ENCODE measurements at regions not wholly inside any gene's neighbourhood (a gene's known extent, or its start where the extent isn't known, plus 50 kb on each side); places are given as distances from the start of the nearest gene placed in this dataset.
"Not testable (repeated sequence)": the region's sequence is repeated elsewhere in the genome, so short reads cannot be mapped to it uniquely, and the experiment has no call there.

- no peak for DNase-seq
These were observed 394.0 kb upstream of the CXADR start for GRCh38 chr21:17118638-17119384.

DNA sequence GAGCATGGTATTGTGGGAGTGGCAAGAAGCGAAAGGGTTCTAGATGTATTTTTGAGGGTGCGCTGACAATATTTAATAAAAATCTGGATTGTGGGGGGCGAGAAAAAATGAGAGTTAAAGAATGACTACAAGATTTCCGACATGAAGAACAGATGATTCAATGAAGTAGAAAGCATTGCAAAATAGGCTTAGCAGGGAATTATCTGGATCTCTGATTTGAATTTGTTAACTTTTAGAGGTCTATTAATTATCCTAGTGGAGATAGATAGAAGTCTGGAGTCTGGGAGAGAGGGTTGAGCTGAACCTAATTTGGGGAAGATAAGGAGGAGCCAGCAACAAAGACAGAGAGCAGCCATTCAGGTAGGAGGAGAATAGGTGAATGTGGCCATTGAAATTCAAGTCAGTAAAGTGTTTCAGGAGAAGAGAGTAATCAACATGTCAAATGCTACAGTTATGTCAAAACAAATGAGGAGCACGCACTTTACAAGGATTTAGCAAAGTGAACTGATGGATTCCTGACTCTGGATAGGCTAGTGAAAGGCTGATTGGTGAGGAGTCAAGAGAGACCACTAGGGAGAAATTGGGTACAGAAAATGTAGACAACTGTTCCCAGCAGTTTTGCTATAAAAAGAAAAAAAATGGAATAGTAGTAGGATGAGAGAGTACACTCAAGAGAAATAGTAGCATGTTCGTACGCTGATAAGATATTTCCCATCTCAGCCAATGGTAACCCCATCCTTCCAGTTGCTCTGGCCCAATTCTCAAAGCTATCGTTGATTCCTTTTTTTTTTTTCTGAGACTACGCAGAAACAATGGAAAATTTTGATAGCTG, 393.2 kb upstream of the CXADR start:
- no peak for DNase-seq

DNA sequence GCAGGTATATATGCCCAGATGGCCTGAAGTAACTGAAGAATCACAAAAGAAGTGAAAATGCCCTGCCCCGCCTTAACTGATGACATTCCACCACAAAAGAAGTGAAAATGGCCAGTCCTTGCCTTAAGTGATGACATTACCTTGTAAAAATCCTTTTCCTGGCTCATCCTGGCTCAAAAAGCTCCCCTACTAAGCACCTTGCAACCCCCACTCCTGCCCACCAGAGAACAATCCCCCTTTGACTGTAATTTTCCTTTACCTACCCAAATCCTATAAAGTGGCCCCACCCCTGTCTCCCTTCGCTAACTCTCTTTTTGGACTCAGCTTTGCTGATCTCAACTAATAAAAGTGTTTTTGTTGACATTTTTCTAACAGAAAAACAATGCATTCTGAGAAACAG, 385.4 kb upstream of the CXADR start:
- DNase-seq = not testable (repeated sequence)

- peak in 1 of 3 donors; percentile 36 for DNase-seq
These were observed 384.7 kb upstream of the CXADR start for GRCh38 chr21:17128132-17128531.

GRCh38 chr21:17139159-17139558, 373.7 kb upstream of the CXADR start:
- DNase-seq = peak in 1 of 3 donors; percentile 36

DNA sequence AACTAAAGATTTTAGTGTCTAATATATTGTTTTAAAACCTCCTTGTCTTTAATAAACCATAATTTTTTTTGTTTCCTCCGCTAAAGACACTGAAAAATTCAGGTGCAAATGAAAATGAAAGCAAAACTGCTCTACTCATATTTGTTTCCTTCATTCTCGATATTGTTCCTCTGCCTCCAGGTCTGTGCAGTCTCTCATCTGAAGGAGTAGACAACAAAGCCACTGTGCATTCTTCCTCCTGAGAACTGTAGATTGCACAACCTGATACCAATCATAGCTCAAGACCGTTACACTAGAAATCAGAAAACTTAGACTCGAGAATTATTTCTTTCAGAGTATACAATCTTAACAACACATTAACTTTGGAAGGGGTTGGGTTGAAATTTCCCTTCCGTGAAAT, 373.1 kb upstream of the CXADR start:
- peak in 2 of 3 donors; percentile 7 to 36 for DNase-seq

- DNase-seq = no peak
These were observed 366.4 kb upstream of the CXADR start for GRCh38 chr21:17146426-17146825.

DNA sequence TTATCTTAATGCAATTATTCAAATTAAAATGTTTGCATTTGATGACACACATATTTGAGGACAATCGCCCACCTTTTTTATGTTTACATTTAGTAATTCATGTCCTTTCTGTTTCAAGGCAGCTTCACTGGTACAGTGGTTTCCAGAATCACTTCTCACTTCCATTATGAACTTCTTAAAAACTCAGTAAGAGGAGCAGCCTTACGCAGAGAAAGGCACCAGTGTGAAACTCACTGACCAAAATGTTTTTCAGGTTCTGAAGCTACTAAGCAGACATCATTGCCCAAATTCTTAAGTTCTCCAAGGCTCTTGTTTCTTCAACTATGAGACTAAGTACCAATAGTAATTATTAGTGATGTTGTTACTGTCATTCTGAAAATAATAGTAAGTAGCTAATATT, 353.1 kb upstream of the CXADR start:
- no peak for DNase-seq

- no peak for DNase-seq
These were observed 327.2 kb upstream of the CXADR start for GRCh38 chr21:17185674-17186073.

GRCh38 chr21:17189963-17190362, 322.9 kb upstream of the CXADR start:
- no peak for DNase-seq

GRCh38 chr21:17191346-17191993, 321.4 kb upstream of the CXADR start:
- peak in 1 of 3 donors; percentile 8 for DNase-seq

- DNase-seq = peak in 1 of 3 donors; percentile 32
These were observed 317.5 kb upstream of the CXADR start for GRCh38 chr21:17195351-17195750.

- DNase-seq = peak; percentile 77 to 91 (median 80)
These were observed 316.9 kb upstream of the CXADR start for GRCh38 chr21:17195976-17196375.

GRCh38 chr21:17196623-17197022, 316.2 kb upstream of the CXADR start:
- peak in 1 of 3 donors; percentile 54 for DNase-seq

- DNase-seq = peak; percentile 60 to 84 (median 73)
These were observed 314.8 kb upstream of the CXADR start for GRCh38 chr21:17197996-17198395.

DNA sequence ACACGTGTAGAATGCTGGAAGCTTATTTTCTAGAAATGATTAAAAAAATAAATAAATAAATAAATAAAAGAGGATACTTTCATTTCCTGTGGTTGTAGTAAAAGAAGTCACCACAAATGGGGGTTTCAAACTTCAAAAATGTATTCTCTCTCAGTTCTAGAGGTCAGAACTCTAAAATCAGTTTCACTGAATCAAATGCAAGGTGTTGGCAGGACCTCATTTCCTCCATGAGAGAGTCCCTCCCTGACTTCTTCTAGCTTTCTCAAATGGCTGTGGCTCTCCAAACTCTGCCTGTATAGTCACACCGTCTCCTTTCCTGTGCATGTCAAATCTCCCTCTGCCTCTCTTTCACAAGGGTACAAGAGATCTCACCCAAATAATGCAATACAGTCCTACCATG, 312.6 kb upstream of the CXADR start:
- no peak for DNase-seq

DNA sequence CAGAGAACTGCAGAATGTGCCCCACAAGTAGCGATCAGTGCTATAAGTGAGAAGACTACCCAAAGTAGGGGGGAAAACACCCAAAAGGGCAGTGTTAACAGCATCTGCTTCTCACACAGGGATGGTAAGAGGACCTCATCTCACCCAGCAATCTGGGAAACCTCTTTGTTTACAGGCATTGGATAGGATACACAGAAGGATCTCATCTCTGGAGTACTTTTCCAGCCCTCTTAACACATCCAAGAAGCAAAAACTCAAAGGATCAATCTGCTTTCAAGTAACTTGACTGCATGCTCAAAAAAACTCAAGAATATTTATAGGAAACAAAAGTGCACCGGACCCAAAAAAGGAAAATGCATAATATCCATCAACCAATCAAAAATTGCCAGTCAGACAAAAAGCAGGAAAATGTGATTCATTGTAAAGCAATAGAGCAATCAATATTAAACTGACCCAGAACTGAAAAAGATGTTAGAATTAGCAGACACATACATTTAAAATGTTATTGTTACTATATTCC, 311.0 kb upstream of the CXADR start:
- peak in 1 of 3 donors; percentile 75 for DNase-seq

DNA sequence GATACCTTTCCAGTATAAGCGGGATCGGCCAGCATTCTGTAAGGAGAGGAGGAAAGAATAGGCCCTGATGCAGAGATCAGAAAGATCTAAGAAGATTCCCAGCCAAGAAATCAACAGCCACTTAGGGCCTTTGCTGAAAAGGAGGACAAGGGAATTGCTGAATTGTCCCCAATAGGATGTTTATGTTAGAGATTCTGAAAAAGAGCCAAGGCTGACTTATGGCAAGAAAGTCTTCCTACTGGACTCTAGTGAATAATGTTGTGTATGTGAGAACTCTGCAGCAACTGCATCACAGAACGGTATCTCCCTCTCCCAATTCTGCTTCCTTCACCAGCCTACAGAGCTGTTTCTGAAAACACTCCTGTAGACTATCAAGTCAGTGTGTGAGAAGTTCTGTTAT, 298.0 kb upstream of the CXADR start:
- peak in 1 of 3 donors; percentile 16 for DNase-seq

- not testable (repeated sequence) for DNase-seq
These were observed 293.8 kb upstream of the CXADR start for GRCh38 chr21:17219050-17219449.

DNA sequence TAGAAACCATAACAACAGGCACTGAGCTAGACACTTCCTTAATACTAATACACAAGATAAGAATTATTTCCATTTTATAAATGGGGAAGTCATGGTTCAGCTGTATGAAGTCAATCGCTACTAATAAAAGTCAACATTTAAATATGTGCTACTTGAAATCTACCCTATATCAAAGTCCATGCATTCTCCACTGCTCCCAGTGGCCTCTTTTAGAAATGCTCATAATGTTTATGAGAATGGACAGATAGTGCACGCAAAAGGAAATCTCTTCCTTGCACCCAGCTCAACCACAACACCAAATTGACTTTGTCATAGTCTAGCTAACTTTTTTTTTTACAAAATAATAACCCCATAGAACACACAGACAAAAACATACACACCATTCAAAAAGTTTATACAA, 281.7 kb upstream of the CXADR start:
- no peak for DNase-seq

- DNase-seq = peak in 1 of 3 donors; percentile 10
These were observed 281.1 kb upstream of the CXADR start for GRCh38 chr21:17231771-17232170.

GRCh38 chr21:17238468-17238867, 274.4 kb upstream of the CXADR start:
- no peak for DNase-seq
